CD8-positive, alpha-beta memory T cell (primary cell): ENCODE measurements at regions not wholly inside any gene's neighbourhood (a gene's known extent, or its start where the extent isn't known, plus 50 kb on each side); places are given as distances from the start of the nearest gene placed in this dataset.

ENCODE experiments used
- CTCF ChIA-PET: fragments of 350-600 bp; sonication (Branson Sonifier 250); formaldehyde crosslinking; loops from one replicate; lab custom pipeline; 2021; ENCODE audit warnings: antibody characterized with exemption; lab: Charles Lee
- POLR2A ChIA-PET: fragments of 350-600 bp; sonication (Branson Sonifier 250); formaldehyde crosslinking; loops from one replicate; lab custom pipeline; 2021; ENCODE audit warnings: antibody characterized with exemption; lab: Charles Lee
- DNase-seq, 5 donors: peaks; one replicate each; pipeline versions ENCODE4 v3.0.0 to v3.0.0-alpha.2; 2020 to 2022; ENCODE audit warnings: mixed read lengths in 1 of 5
- H3K27ac ChIP-seq: one replicate; pipeline ENCODE4 v1.7.0; 2013; ENCODE audit warnings: low read depth, mild to moderate bottlenecking, low read length, moderate library complexity
- H3K27me3 ChIP-seq: 2 replicates; pipeline ENCODE4 v1.7.0; 2013; ENCODE audit warnings: low read length, mild to moderate bottlenecking; ENCODE audit not compliant: insufficient read depth, poor library complexity, severe bottlenecking
- H3K36me3 ChIP-seq: 2 replicates; pipeline ENCODE4 v1.7.0; 2013; ENCODE audit warnings: mild to moderate bottlenecking, low read length, moderate library complexity; ENCODE audit not compliant: insufficient read depth
- H3K4me1 ChIP-seq: 2 replicates; pipeline ENCODE4 v1.7.0; 2013; ENCODE audit warnings: mild to moderate bottlenecking, low read length, moderate library complexity; ENCODE audit not compliant: insufficient read depth
- H3K4me3 ChIP-seq: 2 replicates; pipeline ENCODE4 v1.7.0; 2013; ENCODE audit warnings: mild to moderate bottlenecking, low read length
- H3K9me3 ChIP-seq: 2 replicates; pipeline ENCODE4 v1.7.0; 2013; ENCODE audit warnings: mild to moderate bottlenecking, low read length
- H3K27ac Mint-ChIP-seq, 8 donors: one replicate each; pipeline ENCODE4 v1.8.0; 2020 to 2021; ENCODE audit warnings: mixed read lengths in 8 of 8, mild to moderate bottlenecking in 6 of 8, inconsistent platforms in 3 of 8, moderate library complexity in 3 of 8
- H3K27me3 Mint-ChIP-seq, 2 donors: one replicate each; pipeline ENCODE4 v1.8.0; 2020 to 2021; ENCODE audit warnings: mixed read lengths in 2 of 2, mild to moderate bottlenecking in 1 of 2, moderate library complexity in 1 of 2
- H3K36me3 Mint-ChIP-seq, 3 donors: one replicate each; pipeline ENCODE4 v1.8.0; 2020 to 2021; ENCODE audit warnings: mixed read lengths in 3 of 3, inconsistent platforms in 1 of 3, mild to moderate bottlenecking in 1 of 3
- H3K4me1 Mint-ChIP-seq, 3 donors: one replicate each; pipeline ENCODE4 v1.8.0; 2020 to 2021; ENCODE audit warnings: mixed read lengths in 3 of 3, inconsistent platforms in 1 of 3, mild to moderate bottlenecking in 1 of 3
- H3K4me3 Mint-ChIP-seq, 7 donors: one replicate each; pipeline ENCODE4 v1.8.0; 2020 to 2021; ENCODE audit warnings: mixed read lengths in 7 of 7, mild to moderate bottlenecking in 6 of 7, moderate library complexity in 4 of 7, inconsistent platforms in 2 of 7
- H3K9me3 Mint-ChIP-seq, 5 donors: one replicate each; pipeline ENCODE4 v1.8.0; 2020 to 2022; ENCODE audit warnings: mixed read lengths in 5 of 5, mild to moderate bottlenecking in 3 of 5, moderate library complexity in 2 of 5, inconsistent platforms in 1 of 5

- Histone ChIP-seq H3K9me3 (no peaks in the 10 kb centered on the region), H3K27ac (no peak overlapping the region), H3K4me1 (no peaks in the 10 kb centered on the region), H3K4me3 (no peak overlapping the region), H3K36me3 (no peaks in the 10 kb centered on the region), H3K27me3 (no peaks in the 10 kb centered on the region)
- peaks cover 7 to 29% (median 22%) of the 10 kb centered on the region in 5 donors for H3K9me3 Mint-ChIP-seq
- H3K27me3 Mint-ChIP-seq = no peaks in the 10 kb centered on the region
- ChIA-PET CTCF (no interaction called here), POLR2A (no interaction called here)
- no peak overlapping the region for H3K4me3 Mint-ChIP-seq
- no peak overlapping the region for H3K27ac Mint-ChIP-seq
- H3K36me3 Mint-ChIP-seq = no peaks in the 10 kb centered on the region
- H3K4me1 Mint-ChIP-seq = no peaks in the 10 kb centered on the region
- DNase-seq = no peak
These were observed 1396.8 kb downstream of the LRRC4C start for GRCh38 chr11:40062616-40063015.

DNA sequence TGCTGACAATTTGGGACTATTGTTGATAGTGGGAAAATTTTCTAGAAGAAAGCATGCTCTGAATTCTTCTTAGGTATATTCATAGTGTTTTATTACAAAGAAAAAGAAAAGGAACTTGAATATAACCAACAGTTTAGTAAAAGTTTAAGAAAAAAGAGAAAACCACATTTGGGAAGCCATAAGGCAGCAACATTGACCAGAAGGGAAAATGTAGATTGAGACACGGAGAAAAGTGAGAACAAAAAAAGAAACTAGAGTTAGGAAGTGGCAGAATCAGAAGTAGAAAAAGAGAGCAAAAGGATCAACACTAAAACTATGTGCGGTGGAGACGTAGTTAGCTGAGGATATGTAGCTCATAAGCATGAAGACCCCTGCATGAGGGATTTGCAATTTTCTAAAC, 1398.2 kb downstream of the LRRC4C start:
- H3K27me3 Mint-ChIP-seq = no peaks in the 10 kb centered on the region
- H3K9me3 Mint-ChIP-seq = peaks cover 9 to 26% (median 21%) of the 10 kb centered on the region in 5 donors
- H3K36me3 Mint-ChIP-seq = no peaks in the 10 kb centered on the region

DNA sequence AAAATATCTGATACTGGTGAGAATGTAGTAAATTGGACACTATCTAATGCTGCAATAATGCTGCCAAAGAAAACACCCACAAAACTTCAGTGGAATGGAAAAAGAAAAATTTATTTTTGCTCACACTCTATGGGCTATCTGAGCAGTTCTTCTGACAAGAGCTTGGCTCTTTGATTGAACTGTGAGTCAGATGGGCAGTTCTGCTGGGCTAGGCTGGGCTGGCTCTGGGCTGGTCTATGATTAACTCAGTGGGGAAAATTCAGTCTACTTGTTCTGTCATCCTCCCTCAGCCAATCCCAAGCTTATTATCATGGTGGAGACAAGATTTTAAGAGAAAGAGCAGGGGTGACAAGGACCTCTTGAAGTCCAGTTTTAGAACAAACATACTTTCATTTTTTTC, 1404.8 kb downstream of the LRRC4C start:
- H3K4me1 ChIP-seq = no peaks in the 10 kb centered on the region
- H3K36me3 Mint-ChIP-seq = no peaks in the 10 kb centered on the region
- ChIA-PET CTCF (no interaction called here), POLR2A (no interaction called here)
- H3K27me3 ChIP-seq = no peaks in the 10 kb centered on the region
- H3K9me3 ChIP-seq = no peaks in the 10 kb centered on the region
- no peak overlapping the region for H3K27ac ChIP-seq
- H3K4me1 Mint-ChIP-seq = no peaks in the 10 kb centered on the region
- H3K9me3 Mint-ChIP-seq = peaks cover 5 to 33% (median 13%) of the 10 kb centered on the region in 5 donors
- H3K36me3 ChIP-seq = no peaks in the 10 kb centered on the region
- no peaks in the 10 kb centered on the region for H3K27me3 Mint-ChIP-seq
- no peak overlapping the region for H3K27ac Mint-ChIP-seq
- H3K4me3 Mint-ChIP-seq = no peak overlapping the region
- no peak overlapping the region for H3K4me3 ChIP-seq
- no peak for DNase-seq

More for the DNA sequence above, 1398.2 kb downstream of the LRRC4C start:
- Mint-ChIP-seq H3K4me1 (no peaks in the 10 kb centered on the region), H3K27ac (no peak overlapping the region), H3K4me3 (no peak overlapping the region)
- Histone ChIP-seq H3K36me3 (no peaks in the 10 kb centered on the region), H3K4me1 (no peaks in the 10 kb centered on the region), H3K4me3 (no peak overlapping the region), H3K9me3 (no peaks in the 10 kb centered on the region), H3K27ac (no peak overlapping the region), H3K27me3 (no peaks in the 10 kb centered on the region)
- ChIA-PET POLR2A (no interaction called here), CTCF (no interaction called here)
- DNase-seq = no peak

DNA sequence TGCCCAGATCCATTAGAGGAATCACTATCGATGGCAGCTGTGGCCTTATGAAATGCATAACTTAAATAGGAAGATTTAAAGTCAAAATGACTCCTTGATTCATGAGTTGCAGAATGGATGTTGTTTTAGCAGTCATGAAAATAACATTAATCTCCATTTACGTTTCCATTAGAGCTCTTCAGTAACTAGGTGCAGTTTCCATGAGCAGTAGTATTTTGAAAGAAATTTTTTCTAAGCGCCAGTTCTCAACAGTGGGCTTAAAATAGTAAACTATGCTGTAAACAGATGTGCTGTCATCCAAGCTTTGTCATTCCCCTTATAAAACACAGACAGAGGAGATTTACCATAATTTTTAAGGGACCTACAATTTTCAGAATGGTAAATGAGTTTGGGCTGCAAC, 1414.1 kb downstream of the LRRC4C start:
- Histone ChIP-seq H3K9me3 (no peaks in the 10 kb centered on the region), H3K36me3 (no peaks in the 10 kb centered on the region), H3K27ac (no peak overlapping the region), H3K4me1 (no peaks in the 10 kb centered on the region), H3K27me3 (no peaks in the 10 kb centered on the region), H3K4me3 (no peak overlapping the region)
- POLR2A ChIA-PET = no interaction called here
- DNase-seq = no peak
- CTCF ChIA-PET = no interaction called here
- no peak overlapping the region for H3K4me3 Mint-ChIP-seq
- peaks cover 7 to 27% (median 22%) of the 10 kb centered on the region in 5 donors for H3K9me3 Mint-ChIP-seq
- no peak overlapping the region for H3K27ac Mint-ChIP-seq
- no peaks in the 10 kb centered on the region for H3K4me1 Mint-ChIP-seq
- no peaks in the 10 kb centered on the region for H3K36me3 Mint-ChIP-seq
- H3K27me3 Mint-ChIP-seq = no peaks in the 10 kb centered on the region

- Histone ChIP-seq H3K9me3 (no peaks in the 10 kb centered on the region), H3K4me3 (no peak overlapping the region), H3K4me1 (no peaks in the 10 kb centered on the region), H3K36me3 (no peaks in the 10 kb centered on the region), H3K27ac (no peak overlapping the region), H3K27me3 (no peaks in the 10 kb centered on the region)
- Mint-ChIP-seq H3K27ac (no peak overlapping the region), H3K27me3 (no peaks in the 10 kb centered on the region), H3K4me3 (no peak overlapping the region), H3K9me3 (peaks cover 2 to 28% (median 18%) of the 10 kb centered on the region in 5 donors), H3K36me3 (no peaks in the 10 kb centered on the region), H3K4me1 (no peaks in the 10 kb centered on the region)
- no peak for DNase-seq
- POLR2A ChIA-PET = no interaction called here
- CTCF ChIA-PET = no interaction called here
These were observed 1422.4 kb downstream of the LRRC4C start for GRCh38 chr11:40037005-40037404.

- no peaks in the 10 kb centered on the region for H3K27me3 ChIP-seq
- H3K4me1 ChIP-seq = no peaks in the 10 kb centered on the region
- Mint-ChIP-seq H3K36me3 (no peaks in the 10 kb centered on the region), H3K9me3 (peaks cover 8 to 37% (median 20%) of the 10 kb centered on the region in 5 donors), H3K4me3 (no peak overlapping the region), H3K4me1 (no peaks in the 10 kb centered on the region), H3K27me3 (no peaks in the 10 kb centered on the region), H3K27ac (no peak overlapping the region)
- no peak for DNase-seq
- ChIA-PET POLR2A (no interaction called here), CTCF (no interaction called here)
- H3K27ac ChIP-seq = no peak overlapping the region
- no peaks in the 10 kb centered on the region for H3K9me3 ChIP-seq
- no peaks in the 10 kb centered on the region for H3K36me3 ChIP-seq
- no peak overlapping the region for H3K4me3 ChIP-seq
These were observed 1427.1 kb downstream of the LRRC4C start for GRCh38 chr11:40032331-40032730.

DNA sequence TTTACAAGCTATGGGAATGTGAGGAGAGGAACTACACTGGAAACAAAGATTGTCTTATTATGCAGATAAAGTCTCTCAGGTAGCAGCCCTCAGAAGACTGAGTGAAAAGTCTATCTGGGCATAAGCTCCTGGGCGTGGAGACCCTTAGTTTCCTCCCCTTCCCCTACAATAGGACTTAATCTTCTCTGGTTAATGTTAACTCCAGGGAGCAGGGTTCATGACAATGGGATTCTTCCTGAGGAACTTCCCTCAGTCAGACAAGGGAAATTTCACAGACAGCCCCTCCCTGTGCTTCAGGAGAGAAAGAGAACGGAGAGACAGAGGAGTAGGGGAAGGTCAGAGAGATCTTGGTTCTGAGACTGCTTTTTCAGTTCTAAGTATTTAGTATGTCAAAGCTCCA, 1428.6 kb downstream of the LRRC4C start:
- H3K36me3 ChIP-seq = no peaks in the 10 kb centered on the region
- H3K9me3 ChIP-seq = no peaks in the 10 kb centered on the region
- DNase-seq = no peak
- H3K27me3 ChIP-seq = no peaks in the 10 kb centered on the region
- Mint-ChIP-seq H3K36me3 (no peaks in the 10 kb centered on the region), H3K4me3 (no peak overlapping the region), H3K27ac (no peak overlapping the region), H3K9me3 (peaks cover 5 to 41% (median 13%) of the 10 kb centered on the region in 5 donors), H3K27me3 (no peaks in the 10 kb centered on the region), H3K4me1 (no peaks in the 10 kb centered on the region)
- H3K4me1 ChIP-seq = no peaks in the 10 kb centered on the region
- ChIA-PET CTCF (no interaction called here), POLR2A (no interaction called here)
- H3K4me3 ChIP-seq = no peak overlapping the region
- no peak overlapping the region for H3K27ac ChIP-seq

DNA sequence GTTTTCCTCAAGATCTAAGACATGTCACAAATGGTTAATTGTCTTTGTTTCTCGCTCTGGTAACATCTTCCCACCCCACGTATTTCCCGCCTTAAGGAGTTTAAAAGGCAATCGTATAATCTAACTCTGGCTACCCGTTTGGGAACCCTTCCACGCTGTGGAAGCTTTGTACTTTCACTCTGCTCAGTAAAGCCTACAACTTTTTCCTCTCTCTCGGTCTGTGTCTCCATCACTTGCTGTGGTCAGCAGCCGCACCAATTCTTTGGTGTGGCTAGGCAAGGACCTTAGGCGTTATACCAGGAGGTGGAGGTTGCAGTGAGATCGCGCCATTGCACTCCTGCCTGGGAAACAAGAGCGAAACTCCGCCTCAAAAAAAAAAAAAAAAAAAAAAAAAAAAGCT, 1430.1 kb downstream of the LRRC4C start:
- Mint-ChIP-seq H3K36me3 (no peaks in the 10 kb centered on the region), H3K4me1 (no peaks in the 10 kb centered on the region), H3K27ac (no peak overlapping the region), H3K27me3 (no peaks in the 10 kb centered on the region), H3K9me3 (peaks cover 6 to 37% (median 8%) of the 10 kb centered on the region in 5 donors), H3K4me3 (no peak overlapping the region)
- ChIA-PET POLR2A (no interaction called here), CTCF (no interaction called here)
- H3K9me3 ChIP-seq = no peaks in the 10 kb centered on the region
- no peak for DNase-seq
- H3K4me3 ChIP-seq = no peak overlapping the region
- no peaks in the 10 kb centered on the region for H3K27me3 ChIP-seq
- no peak overlapping the region for H3K27ac ChIP-seq
- no peaks in the 10 kb centered on the region for H3K4me1 ChIP-seq
- H3K36me3 ChIP-seq = no peaks in the 10 kb centered on the region

- H3K36me3 Mint-ChIP-seq = no peaks in the 10 kb centered on the region
- H3K27ac ChIP-seq = no peak overlapping the region
- peaks cover 6 to 40% (median 13%) of the 10 kb centered on the region in 5 donors for H3K9me3 Mint-ChIP-seq
- no peaks in the 10 kb centered on the region for H3K27me3 Mint-ChIP-seq
- no peaks in the 10 kb centered on the region for H3K4me1 Mint-ChIP-seq
- H3K9me3 ChIP-seq = no peaks in the 10 kb centered on the region
- no peak overlapping the region for H3K4me3 Mint-ChIP-seq
- H3K27me3 ChIP-seq = no peaks in the 10 kb centered on the region
- ChIA-PET POLR2A (no interaction called here), CTCF (no interaction called here)
- no peak overlapping the region for H3K27ac Mint-ChIP-seq
- H3K36me3 ChIP-seq = no peaks in the 10 kb centered on the region
- H3K4me1 ChIP-seq = no peaks in the 10 kb centered on the region
- no peak overlapping the region for H3K4me3 ChIP-seq
- no peak for DNase-seq
These were observed 1431.7 kb downstream of the LRRC4C start for GRCh38 chr11:40027720-40028119.
